H1 (cell line): ENCODE measurements at regions not wholly inside any gene's neighbourhood (a gene's known extent, or its start where the extent isn't known, plus 50 kb on each side); places are given as distances from the start of the nearest gene placed in this dataset.

Source experiments
- CTCF ChIA-PET: fragments of 300-600 bp; sonication (Branson Sonifier 250); formaldehyde crosslinking; loops from one replicate; lab custom pipeline; 2021; ENCODE audit not compliant: partially characterized antibody; lab: Charles Lee
- POLR2A ChIA-PET: fragments of 300-600 bp; sonication (Branson Sonifier 250); formaldehyde crosslinking; loops from one replicate; lab custom pipeline; 2021; ENCODE audit warnings: inconsistent platforms; ENCODE audit not compliant: partially characterized antibody; lab: Charles Lee
- DNase-seq, 2 experiments: peaks; one replicate each; pipeline versions ENCODE4 v3.0.0 to v3.0.0-alpha.2; 2010 to 2022; ENCODE audit warnings: low spot score in 2 of 2, low read depth in 1 of 2, mixed read lengths in 1 of 2
- FAIRE-seq: peaks from 2 replicates; lab custom pipeline; 2011; peaks lifted over from hg19 to GRCh38; lab: Jason Lieb, UNC
- H2AFZ ChIP-seq: 2 replicates; pipeline ENCODE4 v1.8.1; 2012; ENCODE audit warnings: low read length, inconsistent platforms
- H2AK5ac ChIP-seq: 2 replicates; pipeline ENCODE4 v1.6.1; 2013; ENCODE audit warnings: low read depth, low read length
- H2BK120ac ChIP-seq: replicated peaks from 2 replicates; pipeline ENCODE3; 2013; ENCODE audit warnings: low read depth, low read length, inconsistent platforms
- H2BK12ac ChIP-seq: 2 replicates; pipeline ENCODE4 v1.6.1; 2013; ENCODE audit warnings: low read depth, low read length
- H2BK15ac ChIP-seq: 2 replicates; pipeline ENCODE4 v1.6.1; 2013; ENCODE audit warnings: low read length
- H2BK20ac ChIP-seq: 2 replicates; pipeline ENCODE4 v1.6.1; 2013; ENCODE audit warnings: low read length
- H2BK5ac ChIP-seq: 2 replicates; pipeline ENCODE4 v1.6.1; 2013; ENCODE audit warnings: low read depth, low read length
- H3K14ac ChIP-seq: 2 replicates; pipeline ENCODE4 v1.6.1; 2013; ENCODE audit warnings: inconsistent platforms; ENCODE audit not compliant: insufficient read length
- H3K18ac ChIP-seq: 2 replicates; pipeline ENCODE4 v1.6.1; 2013; ENCODE audit warnings: low read length; ENCODE audit errors: extremely low read depth
- H3K23ac ChIP-seq: 2 replicates; pipeline ENCODE4 v1.6.1; 2013; ENCODE audit warnings: inconsistent platforms; ENCODE audit not compliant: insufficient read length
- H3K23me2 ChIP-seq: 2 replicates; pipeline ENCODE4 v1.6.1; 2013; ENCODE audit warnings: low read depth, low read length
- H3K27ac ChIP-seq: 2 replicates; pipeline ENCODE4 v1.6.1; 2011; ENCODE audit warnings: low read depth, low read length, inconsistent platforms
- H3K27me3 ChIP-seq, 4 experiments: replicated peaks in 1 of 4; 1 replicate in 1 of 4; 2 replicates in 3 of 4; pipeline versions ENCODE4 v1.6.1 to v1.8.1; 2011 to 2013; ENCODE audit warnings: low read length in 3 of 4, mild to moderate bottlenecking in 3 of 4, inconsistent platforms in 2 of 4, mixed read lengths in 2 of 4, moderate library complexity in 1 of 4; ENCODE audit not compliant: control insufficient read depth in 3 of 4, insufficient read depth in 3 of 4; ENCODE audit errors: extremely low read depth in 1 of 4
- H3K36me3 ChIP-seq, 4 experiments: 2 replicates each; pipeline versions ENCODE4 v1.6.1 to v1.8.1; 2011 to 2013; ENCODE audit warnings: mild to moderate bottlenecking in 4 of 4, low read length in 3 of 4, moderate library complexity in 2 of 4, control low read depth in 1 of 4, inconsistent platforms in 1 of 4; ENCODE audit not compliant: insufficient read depth in 4 of 4, control insufficient read depth in 2 of 4
- H3K4ac ChIP-seq: replicated peaks from 2 replicates; pipeline ENCODE3; 2013; ENCODE audit warnings: low read length, low read depth, mixed read lengths, inconsistent platforms; ENCODE audit not compliant: insufficient read length
- H3K4me1 ChIP-seq, 4 experiments: replicated peaks in 1 of 4; 1 replicate in 1 of 4; 2 replicates in 3 of 4; pipeline versions ENCODE4 v1.6.1 to v1.8.1; 2011 to 2013; ENCODE audit warnings: low read length in 3 of 4, inconsistent platforms in 2 of 4, mixed read lengths in 1 of 4; ENCODE audit not compliant: insufficient read depth in 4 of 4, control insufficient read depth in 3 of 4
- H3K4me2 ChIP-seq, 2 experiments: 2 replicates each; pipeline versions ENCODE4 v1.6.1 to v1.8.1; 2011 to 2013; ENCODE audit warnings: low read depth in 2 of 2, low read length in 2 of 2, control low read depth in 1 of 2, inconsistent platforms in 1 of 2, mild to moderate bottlenecking in 1 of 2; ENCODE audit not compliant: insufficient read depth in 1 of 2
- H3K4me3 ChIP-seq, 4 experiments: fragments of 200-600, 300-600 bp in 1 of 4; sonication (generic), shearing (Covaris generic), sonication (Bioruptor Twin) in 1 of 4; 2 replicates each; pipeline versions ENCODE4 v1.5.1 to v1.8.1; 2011 to 2016; ENCODE audit warnings: low read length in 4 of 4, low read depth in 3 of 4, control low read depth in 2 of 4, inconsistent platforms in 2 of 4, mild to moderate bottlenecking in 2 of 4, mixed read lengths in 1 of 4, moderate library complexity in 1 of 4; ENCODE audit not compliant: insufficient read depth in 2 of 4; ENCODE audit errors: extremely low read depth in 1 of 4
- H3K56ac ChIP-seq: replicated peaks from 2 replicates; pipeline ENCODE3; 2013; ENCODE audit warnings: low read depth, mild to moderate bottlenecking, mixed read lengths, low read length, inconsistent platforms; ENCODE audit not compliant: insufficient read length
- H3K79me1 ChIP-seq: 2 replicates; pipeline ENCODE4 v1.6.1; 2013; ENCODE audit warnings: low read depth, low read length, control low read depth
- H3K79me2 ChIP-seq, 2 experiments: 2 replicates each; pipeline versions ENCODE4 v1.6.1 to v1.8.1; 2012 to 2013; ENCODE audit warnings: low read length in 2 of 2, mild to moderate bottlenecking in 2 of 2, inconsistent platforms in 1 of 2; ENCODE audit not compliant: insufficient read depth in 2 of 2, control insufficient read depth in 1 of 2
- H3K9ac ChIP-seq, 4 experiments: replicated peaks in 1 of 4; 1 replicate in 1 of 4; 2 replicates in 3 of 4; pipeline versions ENCODE4 v1.6.1 to v1.8.1; 2011 to 2013; ENCODE audit warnings: low read depth in 3 of 4, low read length in 3 of 4, control low read depth in 2 of 4, mild to moderate bottlenecking in 2 of 4, moderate library complexity in 2 of 4, inconsistent platforms in 1 of 4; ENCODE audit errors: extremely low read depth in 1 of 4
- H3K9me3 ChIP-seq, 2 experiments: 2 replicates each; pipeline versions ENCODE4 v1.6.1 to v1.8.1; 2012 to 2013; ENCODE audit warnings: mild to moderate bottlenecking in 2 of 2, moderate library complexity in 2 of 2, control low read depth in 1 of 2, inconsistent platforms in 1 of 2, low read depth in 1 of 2, low read length in 1 of 2, mixed read lengths in 1 of 2; ENCODE audit not compliant: insufficient read depth in 2 of 2
- H4K20me1 ChIP-seq, 2 experiments: replicated peaks in 1 of 2; 2 replicates each; pipeline versions ENCODE3 to v1.8.1; 2011 to 2013; ENCODE audit warnings: inconsistent platforms in 2 of 2, low read length in 2 of 2, mild to moderate bottlenecking in 1 of 2; ENCODE audit not compliant: insufficient read depth in 2 of 2, control insufficient read depth in 1 of 2
- H4K5ac ChIP-seq: 2 replicates; pipeline ENCODE4 v1.6.1; 2013; ENCODE audit warnings: low read length, low read depth, mixed read lengths, inconsistent platforms; ENCODE audit not compliant: insufficient read length
- H4K8ac ChIP-seq: 2 replicates; pipeline ENCODE4 v1.8.0; 2013; ENCODE audit warnings: mild to moderate bottlenecking, moderate library complexity, low read length, inconsistent platforms; ENCODE audit not compliant: insufficient read depth; ENCODE audit errors: extremely low read depth
- H4K91ac ChIP-seq: replicated peaks from 2 replicates; pipeline ENCODE3; 2013; ENCODE audit warnings: low read length, mixed read lengths, inconsistent platforms; ENCODE audit not compliant: insufficient read length
- BACH1 ChIP-seq: IDR thresholded peaks from 2 replicates; pipeline ENCODE4 v1.6.1; 2012; ENCODE audit warnings: low read length, improper control_type of control experiment
- BRCA1 ChIP-seq: IDR thresholded peaks from 2 replicates; pipeline ENCODE4 v1.6.1; 2012; ENCODE audit warnings: low read depth, low read length, improper control_type of control experiment
- CEBPB ChIP-seq: IDR thresholded peaks from 2 replicates; pipeline ENCODE4 v1.6.1; 2012; ENCODE audit warnings: low read depth, low read length
- CREB1 ChIP-seq: IDR thresholded peaks from 2 replicates; pipeline ENCODE4 v1.6.1; 2012; ENCODE audit warnings: inconsistent platforms
- EP300 ChIP-seq, 2 experiments: IDR thresholded peaks; 1 replicate in 1 of 2; 2 replicates in 1 of 2; pipeline ENCODE4 v1.6.1; 2011 to 2012; ENCODE audit warnings: low read depth in 2 of 2, low read length in 2 of 2, mild to moderate bottlenecking in 2 of 2, borderline replicate concordance in 1 of 2, inconsistent platforms in 1 of 2, moderate library complexity in 1 of 2
- JUND ChIP-seq: IDR thresholded peaks from 2 replicates; pipeline ENCODE4 v1.6.1; 2011; ENCODE audit warnings: mild to moderate bottlenecking, improper control_type of control experiment, low read length
- KDM5A ChIP-seq: fragments of 200-600 bp; IDR thresholded peaks from 2 replicates; pipeline ENCODE4 v1.7.1; 2012; ENCODE audit warnings: mild to moderate bottlenecking, low read length, inconsistent platforms, mixed read lengths
- RFX5 ChIP-seq: IDR thresholded peaks from 2 replicates; pipeline ENCODE4 v1.6.1; 2011; ENCODE audit warnings: low read depth, low read length, improper control_type of control experiment, borderline replicate concordance
- RNF2 ChIP-seq: fragments of 200-900, 300-1000 bp; sonication (generic); IDR thresholded peaks from 2 replicates; pipeline ENCODE4 v1.7.1; 2016; ENCODE audit warnings: borderline replicate concordance, low read depth, mild to moderate bottlenecking, antibody characterized with exemption, low read length; ENCODE audit not compliant: poor library complexity, severe bottlenecking; ENCODE audit errors: missing control alignments
- SP2 ChIP-seq: IDR thresholded peaks from 2 replicates; pipeline ENCODE4 v1.6.1; 2012; ENCODE audit warnings: mild to moderate bottlenecking, low read length, inconsistent platforms
- TCF12 ChIP-seq: IDR thresholded peaks from 2 replicates; pipeline ENCODE4 v1.6.1; 2011; ENCODE audit warnings: low read depth, mild to moderate bottlenecking, low read length
- TEAD4 ChIP-seq: IDR thresholded peaks from 2 replicates; pipeline ENCODE4 v1.6.1; 2012; ENCODE audit warnings: low read depth, low read length, inconsistent platforms, mixed read lengths
- WGBS, 2 experiments: shearing (Covaris generic) in 1 of 2; methylation state at CpG; one replicate each; pipeline versions ENCODE4 v1.1.6 to v1.1.7; 2013 to 2015; ENCODE audit warnings: low lambda C conversion rate in 2 of 2, mixed read lengths in 2 of 2, inconsistent platforms in 1 of 2, low coverage in 1 of 2, missing lambda C conversion rate in 1 of 2; ENCODE audit not compliant: insufficient replicate concordance in 2 of 2, insufficient coverage in 1 of 2, insufficient read length in 1 of 2; ENCODE audit errors: extremely low coverage in 1 of 2, missing lambda C conversion rate in 1 of 2; 5-methylcytosine and 5-hydroxymethylcytosine counted together
- TF ChIP-seq, protein P1 (sequence below), 3 experiments: IDR thresholded peaks; 1 replicate in 2 of 3; 2 replicates in 1 of 3; pipeline versions ENCODE4 v1.5.1 to v1.6.1; 2011; ENCODE audit warnings: low read length in 3 of 3, mild to moderate bottlenecking in 3 of 3, inconsistent platforms in 2 of 3, low read depth in 1 of 3, moderate library complexity in 1 of 3; ENCODE audit not compliant: insufficient read depth in 1 of 3; ENCODE audit errors: control extremely low read depth in 1 of 3

- Histone ChIP-seq H2BK5ac (no peak overlapping the region), H3K4ac (no peak overlapping the region), H2AFZ (no peak overlapping the region), H3K79me1 (no peaks in the 10 kb centered on the region), H3K14ac (no peak overlapping the region), H3K4me3 (no peak overlapping the region), H4K91ac (no peak overlapping the region), H4K5ac (no peak overlapping the region), H3K23ac (no peak overlapping the region), H3K27ac (no peak overlapping the region), H2BK15ac (no peak overlapping the region), H3K36me3 (no peaks in the 10 kb centered on the region), H4K8ac (no peak overlapping the region), H3K56ac (no peak overlapping the region), H3K79me2 (no peaks in the 10 kb centered on the region), H2BK20ac (no peak overlapping the region), H2BK12ac (no peak overlapping the region), H3K9me3 (no peaks in the 10 kb centered on the region), H3K4me2 (no peak overlapping the region), H4K20me1 (no peaks in the 10 kb centered on the region), H3K27me3 (no peaks in the 10 kb centered on the region), H3K4me1 (peaks cover 0 to 3% (median under 1%) of the 10 kb centered on the region in 4 experiments; a peak in 2 of 7 replicates), H2BK120ac (no peak overlapping the region), H2AK5ac (no peak overlapping the region), H3K23me2 (no peaks in the 10 kb centered on the region), H3K9ac (no peak overlapping the region), H3K18ac (no peak overlapping the region)
- DNase-seq (no peak), FAIRE-seq (no peak)
- ChIA-PET CTCF (no interaction called here), POLR2A (no interaction called here)
- WGBS, 2 experiments, result 84% methylated on average over 15 of the region's 15 CpGs; no CpG with 5 or more reads in 1 of the 2 experiments
- TF ChIP-seq SP2, result no peak
- TF ChIP-seq EP300 (IDR thresholded peaks at IDR 0.05; ENCODE audit: borderline replicate concordance in 1 of 2, low read depth in 2 of 2, low read length in 2 of 2), result no peak
- TF ChIP-seq BRCA1, result no peak
- TF ChIP-seq RNF2, result no peak
- no peak for TF ChIP-seq BACH1
- TF ChIP-seq RFX5, result no peak
- TF ChIP-seq JUND, result no peak
- no peak for TF ChIP-seq TCF12
- TF ChIP-seq CREB1, result no peak
- no peak for TF ChIP-seq KDM5A
- TF ChIP-seq, protein P1, sequence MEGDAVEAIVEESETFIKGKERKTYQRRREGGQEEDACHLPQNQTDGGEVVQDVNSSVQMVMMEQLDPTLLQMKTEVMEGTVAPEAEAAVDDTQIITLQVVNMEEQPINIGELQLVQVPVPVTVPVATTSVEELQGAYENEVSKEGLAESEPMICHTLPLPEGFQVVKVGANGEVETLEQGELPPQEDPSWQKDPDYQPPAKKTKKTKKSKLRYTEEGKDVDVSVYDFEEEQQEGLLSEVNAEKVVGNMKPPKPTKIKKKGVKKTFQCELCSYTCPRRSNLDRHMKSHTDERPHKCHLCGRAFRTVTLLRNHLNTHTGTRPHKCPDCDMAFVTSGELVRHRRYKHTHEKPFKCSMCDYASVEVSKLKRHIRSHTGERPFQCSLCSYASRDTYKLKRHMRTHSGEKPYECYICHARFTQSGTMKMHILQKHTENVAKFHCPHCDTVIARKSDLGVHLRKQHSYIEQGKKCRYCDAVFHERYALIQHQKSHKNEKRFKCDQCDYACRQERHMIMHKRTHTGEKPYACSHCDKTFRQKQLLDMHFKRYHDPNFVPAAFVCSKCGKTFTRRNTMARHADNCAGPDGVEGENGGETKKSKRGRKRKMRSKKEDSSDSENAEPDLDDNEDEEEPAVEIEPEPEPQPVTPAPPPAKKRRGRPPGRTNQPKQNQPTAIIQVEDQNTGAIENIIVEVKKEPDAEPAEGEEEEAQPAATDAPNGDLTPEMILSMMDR (IDR thresholded peaks at IDR 0.05; ENCODE audit: control extremely low read depth in 1 of 3, insufficient read depth in 1 of 3, low read depth in 1 of 3, low read length in 3 of 3), result no peak
- TF ChIP-seq TEAD4, result no peak
- no peak for TF ChIP-seq CEBPB
Observed at GRCh38 chr20:48149902-48150301, 364.6 kb upstream of the SULF2 start.
